Transverse colon (tissue), 4 donors: ENCODE measurements at regions not wholly inside any gene's neighbourhood (a gene's known extent, or its start where the extent isn't known, plus 50 kb on each side); places are given as distances from the start of the nearest gene placed in this dataset.

Source experiments
- EP300 ChIP-seq: sonication (generic); formaldehyde crosslinking; IDR thresholded peaks from one replicate; pipeline ENCODE4 v1.6.1; 2017; ENCODE audit warnings: antibody characterized with exemption, low read depth
- POLR2AphosphoS5 ChIP-seq, 3 donors: sonication (generic); formaldehyde crosslinking; IDR thresholded peaks; one replicate each; pipeline ENCODE4 v1.6.1; 2016; ENCODE audit warnings: antibody characterized with exemption in 3 of 3
- TF ChIP-seq, protein P1 (sequence below), 5 experiments: fragments of 200-600 bp in 3 of 5; fragments of 450-650 bp in 2 of 5; sonication (generic) in 3 of 5; IDR thresholded peaks; 1 replicate in 2 of 5; 2 replicates in 3 of 5; pipeline ENCODE4 v1.5.1; 2016 to 2017; ENCODE audit warnings: antibody characterized with exemption in 5 of 5, inconsistent platforms in 3 of 5, mild to moderate bottlenecking in 2 of 5, moderate library complexity in 1 of 5

- TF ChIP-seq, protein P1, sequence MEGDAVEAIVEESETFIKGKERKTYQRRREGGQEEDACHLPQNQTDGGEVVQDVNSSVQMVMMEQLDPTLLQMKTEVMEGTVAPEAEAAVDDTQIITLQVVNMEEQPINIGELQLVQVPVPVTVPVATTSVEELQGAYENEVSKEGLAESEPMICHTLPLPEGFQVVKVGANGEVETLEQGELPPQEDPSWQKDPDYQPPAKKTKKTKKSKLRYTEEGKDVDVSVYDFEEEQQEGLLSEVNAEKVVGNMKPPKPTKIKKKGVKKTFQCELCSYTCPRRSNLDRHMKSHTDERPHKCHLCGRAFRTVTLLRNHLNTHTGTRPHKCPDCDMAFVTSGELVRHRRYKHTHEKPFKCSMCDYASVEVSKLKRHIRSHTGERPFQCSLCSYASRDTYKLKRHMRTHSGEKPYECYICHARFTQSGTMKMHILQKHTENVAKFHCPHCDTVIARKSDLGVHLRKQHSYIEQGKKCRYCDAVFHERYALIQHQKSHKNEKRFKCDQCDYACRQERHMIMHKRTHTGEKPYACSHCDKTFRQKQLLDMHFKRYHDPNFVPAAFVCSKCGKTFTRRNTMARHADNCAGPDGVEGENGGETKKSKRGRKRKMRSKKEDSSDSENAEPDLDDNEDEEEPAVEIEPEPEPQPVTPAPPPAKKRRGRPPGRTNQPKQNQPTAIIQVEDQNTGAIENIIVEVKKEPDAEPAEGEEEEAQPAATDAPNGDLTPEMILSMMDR (IDR thresholded peaks at IDR 0.05), result no peak
- TF ChIP-seq POLR2AphosphoS5 (IDR thresholded peaks at IDR 0.05) (no peak), EP300 (no peak)
These were observed 315.9 kb upstream of the ZEB2 start for GRCh38 chr2:144835634-144836350.
